Erythroblast (primary cell): ENCODE measurements at regions not wholly inside any gene's neighbourhood (a gene's known extent, or its start where the extent isn't known, plus 50 kb on each side); places are given as distances from the start of the nearest gene placed in this dataset.

Source experiments
- DNase-seq, 2 experiments: peaks; one replicate each; lab custom pipeline; 2025; lab: John Stamatoyannopoulos, UW
- GATA1 ChIP-seq: IDR thresholded peaks from 2 replicates; pipeline ENCODE4 v1.6.1; 2011; ENCODE audit warnings: low read depth, mild to moderate bottlenecking, control low read depth, low read length, moderate library complexity
- POLR2A ChIP-seq: IDR thresholded peaks from 2 replicates; pipeline ENCODE4 v1.6.1; 2011; ENCODE audit warnings: mild to moderate bottlenecking, low read length

DNA sequence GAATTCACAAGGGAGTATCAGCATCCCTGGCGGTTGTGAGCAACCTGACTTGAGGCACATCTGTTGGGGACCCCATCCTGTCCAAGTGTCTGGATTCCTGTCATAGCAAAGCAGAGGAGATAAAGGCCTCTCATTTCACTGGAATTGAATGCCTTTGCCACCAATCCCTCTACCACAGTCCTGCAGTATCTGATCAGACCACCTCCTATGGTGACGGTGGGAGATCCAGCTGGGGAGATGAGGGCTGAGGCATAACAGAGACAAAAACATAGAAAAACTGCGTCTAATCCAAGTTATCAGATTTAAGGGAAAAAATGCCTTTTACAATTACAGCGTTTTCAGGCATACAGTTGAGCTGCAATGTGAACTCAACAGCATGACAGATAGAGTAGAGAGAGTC, 160.7 kb upstream of the TRPC7 start:
- no peak for TF ChIP-seq POLR2A
- no peak for TF ChIP-seq GATA1

DNA sequence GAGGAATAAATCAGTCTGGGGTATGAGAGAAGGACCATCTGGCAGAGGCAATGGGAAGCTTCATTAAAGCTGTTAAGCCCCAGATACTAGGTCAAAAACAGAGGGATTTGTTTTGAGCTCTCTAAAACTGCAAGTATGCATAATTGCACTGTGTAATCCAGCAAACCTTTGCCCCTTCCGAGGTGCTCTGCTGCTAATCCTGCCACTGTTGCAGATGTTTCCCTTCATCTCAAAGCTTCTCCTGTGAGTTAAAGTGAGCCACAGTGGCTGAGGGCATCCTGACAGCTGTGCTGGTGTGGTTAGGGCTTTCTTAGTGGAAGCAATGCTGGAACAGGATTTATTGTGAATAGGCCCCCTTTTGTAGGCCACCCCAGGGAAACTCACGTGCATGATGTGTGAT, 160.3 kb upstream of the TRPC7 start:
- no peak for TF ChIP-seq POLR2A
- no peak for TF ChIP-seq GATA1
- no peak for DNase-seq

More for the DNA sequence above, 160.7 kb upstream of the TRPC7 start:
- no peak for DNase-seq

DNA sequence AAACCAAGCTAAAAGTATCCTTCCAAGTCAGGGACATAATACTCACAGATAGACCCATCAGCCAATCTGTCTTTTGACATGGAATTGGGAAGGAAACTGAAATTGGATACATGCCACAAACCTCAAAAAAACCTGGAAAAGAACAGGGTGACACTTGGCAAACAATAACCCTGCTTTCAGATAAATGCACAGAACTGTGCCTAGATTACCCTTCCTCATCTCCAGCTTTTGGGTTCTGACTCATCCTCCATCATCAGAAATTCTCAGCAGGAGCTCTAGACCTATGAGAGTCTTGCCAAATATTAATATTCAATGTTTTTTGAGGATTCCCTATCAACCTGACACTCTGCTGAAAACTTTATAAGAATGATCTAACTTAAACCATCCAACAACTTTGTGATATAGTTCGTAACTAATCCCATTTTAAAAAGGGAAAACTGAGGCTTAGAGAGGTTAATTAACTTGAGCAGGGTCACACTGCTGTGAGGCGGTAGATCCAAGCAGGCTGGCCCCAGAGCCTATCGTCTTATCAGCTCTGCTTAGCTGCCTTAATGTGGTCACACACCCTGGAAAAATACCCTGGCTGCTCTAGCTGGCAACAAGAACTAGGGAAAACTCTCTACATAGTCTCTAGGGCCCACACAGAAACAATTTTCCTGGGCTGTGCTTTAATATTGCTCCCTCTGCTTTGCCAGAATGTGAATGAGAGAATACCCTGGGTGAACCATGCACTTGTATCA, 157.0 kb upstream of the TRPC7 start:
- DNase-seq: no peak
- TF ChIP-seq GATA1: no peak
- TF ChIP-seq POLR2A: no peak

DNA sequence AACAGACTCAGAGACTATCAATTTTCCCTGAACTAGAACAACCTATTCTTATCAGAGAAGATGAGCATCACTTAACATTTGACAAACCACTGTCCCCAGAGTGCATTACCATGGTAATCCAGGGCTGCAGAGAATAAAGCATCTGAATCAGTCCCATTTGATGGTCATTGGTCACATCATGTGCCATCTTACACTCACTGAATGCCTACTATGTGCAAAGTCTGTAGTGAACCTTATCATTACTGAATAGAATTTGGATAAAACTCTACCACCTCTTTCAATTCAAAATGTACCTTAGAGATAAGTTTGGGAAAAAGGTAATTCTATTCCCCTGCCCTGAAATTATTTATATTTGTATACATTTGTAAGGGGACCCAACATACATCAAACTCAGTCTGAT, 156.4 kb upstream of the TRPC7 start:
- DNase-seq: no peak
- no peak for TF ChIP-seq POLR2A
- no peak for TF ChIP-seq GATA1

DNA sequence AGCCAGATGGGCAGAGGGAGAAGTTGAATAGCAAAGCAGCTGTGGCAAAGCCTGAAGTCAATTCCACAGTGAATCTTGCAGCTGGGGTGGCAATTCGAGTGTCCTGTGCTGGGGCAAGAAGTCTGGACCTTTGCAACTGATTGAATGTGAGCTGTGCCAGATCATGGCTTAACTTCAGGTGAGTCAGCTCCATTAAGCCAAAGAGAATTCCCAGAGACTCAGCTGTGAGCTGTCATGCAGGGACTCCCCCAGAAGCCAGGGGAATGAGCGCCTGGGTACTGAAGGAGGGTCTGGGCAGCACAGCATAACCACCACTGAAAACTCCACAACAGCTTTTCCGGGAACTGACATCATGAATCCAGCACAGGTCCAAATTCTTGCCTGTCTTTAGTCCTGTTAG, 153.5 kb upstream of the TRPC7 start:
- TF ChIP-seq GATA1 (no peak), POLR2A (no peak)
- DNase-seq: no peak

DNA sequence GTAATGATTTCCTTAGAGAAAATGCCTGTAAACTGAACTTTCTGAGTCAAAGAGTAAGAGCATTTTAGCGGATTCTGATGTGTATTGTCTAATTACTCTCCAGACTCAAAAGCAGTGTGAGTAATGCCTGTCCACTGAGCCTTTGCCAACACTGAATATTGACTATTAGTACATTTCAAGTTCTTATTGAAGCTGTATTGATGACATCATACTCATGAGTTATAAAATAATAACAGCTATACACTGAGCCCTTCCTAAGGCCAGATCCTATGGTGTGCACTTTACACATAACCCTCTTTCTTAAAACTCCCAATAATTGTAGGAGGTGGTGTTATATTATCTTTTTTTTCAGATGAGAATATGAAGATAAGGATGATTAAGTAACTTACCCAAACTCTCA, 152.8 kb upstream of the TRPC7 start:
- DNase-seq: no peak

DNA sequence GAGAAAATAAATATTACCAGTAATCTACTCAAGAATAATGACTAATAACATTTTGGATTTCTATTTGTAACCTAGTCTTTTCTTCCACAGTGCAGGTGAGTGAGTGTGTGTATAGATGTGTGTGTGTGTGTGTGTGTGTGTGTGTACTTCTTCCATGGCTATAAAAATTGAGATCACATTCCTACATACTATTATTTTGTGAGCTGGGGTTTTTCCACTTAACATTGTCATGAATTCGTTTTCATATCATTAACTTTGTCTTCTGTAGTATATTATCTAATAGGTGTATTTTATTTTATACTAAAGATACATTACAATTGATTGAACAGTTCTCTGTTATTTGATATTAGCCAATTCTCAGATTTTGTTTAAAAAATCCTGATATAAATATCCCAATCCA, 152.4 kb upstream of the TRPC7 start:
- TF ChIP-seq GATA1 (no peak), POLR2A (no peak)
- no peak for DNase-seq

More for the DNA sequence above, 152.8 kb upstream of the TRPC7 start:
- TF ChIP-seq POLR2A: no peak

DNA sequence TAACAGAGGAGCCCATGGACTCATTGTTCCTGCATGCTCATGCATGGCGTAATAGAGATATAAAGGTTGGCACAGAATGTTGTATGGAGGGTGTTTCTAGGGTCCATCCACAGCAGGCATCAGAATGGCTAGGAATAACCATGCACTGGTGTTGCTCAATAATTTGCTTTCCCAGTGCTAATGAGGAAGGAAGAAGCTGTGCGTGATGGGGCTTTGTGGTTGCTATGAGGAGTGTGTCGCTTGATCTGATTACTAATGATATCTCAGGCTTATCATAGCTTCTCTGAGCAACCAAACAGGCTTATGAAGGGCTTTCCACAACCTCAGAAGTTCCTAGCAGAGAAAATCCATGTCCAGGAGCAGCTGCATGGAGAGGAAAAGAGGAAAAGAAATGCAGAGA, 151.3 kb upstream of the TRPC7 start:
- TF ChIP-seq POLR2A (no peak), GATA1 (no peak)

DNA sequence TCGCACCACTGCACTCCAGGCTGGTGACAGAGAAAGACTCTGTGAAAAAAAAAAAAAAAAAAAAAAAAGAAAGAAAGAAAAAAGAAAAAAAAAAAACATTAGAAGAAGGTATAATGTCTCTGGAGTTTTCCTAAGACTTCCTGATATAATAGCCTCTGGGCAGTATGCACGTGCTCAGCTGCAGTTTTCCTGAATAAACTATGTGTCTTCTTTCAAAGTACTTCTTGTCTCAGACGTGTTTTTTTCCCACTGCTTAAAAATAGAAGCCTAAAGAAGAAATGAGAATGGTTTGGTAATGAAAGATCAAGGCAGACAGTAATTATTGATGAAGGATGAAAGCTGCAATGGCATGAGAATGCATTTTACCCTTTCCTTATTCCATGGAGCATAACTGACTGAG, 148.1 kb upstream of the TRPC7 start:
- DNase-seq: no peak
- TF ChIP-seq POLR2A (no peak), GATA1 (no peak)

More for the DNA sequence above, 151.3 kb upstream of the TRPC7 start:
- DNase-seq: no peak

DNA sequence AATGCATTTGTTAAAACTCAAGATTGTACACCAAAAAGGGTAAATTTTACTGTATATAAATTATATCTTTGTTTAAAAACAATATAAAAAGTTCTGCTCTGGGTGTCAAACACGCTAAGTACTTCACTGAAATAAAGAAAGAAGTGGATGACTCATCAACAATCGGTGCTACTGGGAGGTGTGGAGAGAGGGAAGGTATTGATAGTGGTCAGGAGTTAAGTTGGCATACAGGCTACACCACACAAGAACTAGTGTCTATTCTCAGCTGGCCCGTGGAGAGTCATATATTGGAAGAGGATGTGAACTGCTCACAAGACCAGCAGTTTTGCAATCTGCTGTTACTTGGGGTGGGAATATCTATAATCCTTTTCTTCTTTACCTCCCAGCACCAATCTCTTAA, 145.7 kb upstream of the TRPC7 start:
- TF ChIP-seq GATA1 (no peak), POLR2A (no peak)
- DNase-seq: no peak

DNA sequence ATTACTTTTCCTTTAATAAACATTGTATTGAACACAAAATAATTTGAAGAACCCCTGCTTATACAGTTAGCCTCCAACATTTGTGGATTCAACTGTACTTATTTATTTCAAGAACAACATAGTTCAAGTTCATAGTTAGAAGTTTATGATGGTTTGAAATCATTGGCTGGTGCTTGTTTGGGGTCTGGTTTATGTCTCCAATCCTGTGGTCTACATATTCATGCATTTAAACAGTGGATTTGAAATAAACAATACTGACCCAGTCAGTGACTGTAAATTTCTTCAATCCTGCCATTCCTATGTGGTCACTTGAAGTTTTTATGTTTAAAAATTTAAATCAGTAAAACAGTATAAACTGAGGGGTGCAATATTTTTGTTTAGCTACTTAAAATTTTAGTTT, 145.1 kb upstream of the TRPC7 start:
- TF ChIP-seq GATA1 (no peak), POLR2A (no peak)
- DNase-seq: no peak

DNA sequence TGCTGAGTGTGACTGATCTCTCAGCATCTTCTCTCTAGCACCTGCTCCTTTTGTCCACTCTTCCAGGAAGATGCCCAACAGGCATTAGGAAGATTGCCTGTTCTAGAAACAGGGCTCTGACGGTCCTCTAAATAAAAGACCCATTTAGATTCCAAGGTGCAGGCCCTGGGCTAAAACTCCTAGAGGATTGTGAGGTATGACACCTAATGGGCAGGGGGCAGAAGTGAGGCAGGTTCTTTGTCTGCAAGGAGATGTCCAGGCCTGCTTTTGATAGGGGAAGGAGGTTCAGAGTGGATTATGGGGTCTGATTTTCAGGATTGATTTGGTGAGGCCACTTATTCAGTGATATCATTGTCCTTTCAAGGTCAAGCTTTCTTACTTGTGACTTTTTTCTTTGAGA, 140.8 kb upstream of the TRPC7 start:
- TF ChIP-seq GATA1: no peak
- TF ChIP-seq POLR2A: no peak
- no peak for DNase-seq

DNA sequence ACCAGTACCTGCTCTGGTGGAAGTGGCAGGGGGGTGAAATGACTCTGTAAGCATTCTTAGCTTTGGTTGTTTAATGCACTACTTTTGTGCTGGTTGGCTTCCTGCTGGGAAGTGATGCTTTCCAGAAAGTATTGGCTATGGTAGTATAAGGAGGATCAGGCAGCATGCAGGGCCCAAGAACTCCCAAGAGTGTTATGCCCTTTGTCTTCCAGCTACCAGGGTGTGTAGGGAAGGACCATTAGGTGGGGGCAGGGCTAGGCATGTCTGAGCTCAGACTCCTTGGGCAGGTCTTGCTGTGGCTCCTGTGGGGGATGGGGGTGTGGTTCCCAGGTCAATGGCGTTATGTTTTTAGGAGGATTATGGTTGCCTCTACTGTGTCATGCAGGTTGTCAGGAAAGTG, 135.8 kb upstream of the TRPC7 start:
- DNase-seq: no peak
- TF ChIP-seq GATA1 (no peak), POLR2A (no peak)

DNA sequence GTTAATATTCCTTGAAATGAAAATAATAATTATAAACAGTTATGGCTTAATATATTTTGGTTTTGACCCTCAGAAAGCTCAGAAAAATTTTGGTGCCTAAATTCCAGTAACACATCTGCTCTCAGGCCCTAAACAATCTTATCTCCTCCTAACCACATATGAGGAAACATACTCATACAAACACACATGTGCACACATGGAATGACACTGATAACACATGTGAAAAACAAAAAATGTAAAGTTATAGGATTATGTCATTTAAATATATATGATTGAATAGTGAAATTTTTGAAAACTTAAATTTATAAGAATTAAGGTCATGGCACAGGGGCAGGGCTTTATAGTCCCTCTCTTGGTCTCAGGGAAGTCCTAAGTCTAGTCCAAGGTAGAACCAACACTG, 127.2 kb upstream of the TRPC7 start:
- no peak for DNase-seq
- TF ChIP-seq POLR2A: no peak
- no peak for TF ChIP-seq GATA1

DNA sequence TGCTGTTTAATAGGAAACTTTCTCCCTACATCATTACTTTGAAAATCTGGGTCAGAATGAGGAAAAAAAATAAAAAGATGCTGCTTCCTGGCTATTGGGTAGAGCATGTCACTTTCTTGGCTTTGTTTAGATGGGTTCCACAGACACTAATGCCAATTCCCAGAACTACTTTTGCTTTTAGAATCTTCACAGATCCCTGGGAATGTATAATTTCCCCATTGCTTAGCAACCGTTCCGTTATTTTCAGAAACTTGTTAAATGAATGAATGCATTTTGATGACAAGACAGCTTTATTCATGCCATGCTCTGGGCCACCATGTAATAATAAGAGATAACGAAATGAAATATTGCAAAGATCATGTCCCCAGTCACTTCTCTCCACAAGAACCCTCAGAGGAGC, 126.5 kb upstream of the TRPC7 start:
- no peak for DNase-seq
- no peak for TF ChIP-seq POLR2A
- no peak for TF ChIP-seq GATA1

DNA sequence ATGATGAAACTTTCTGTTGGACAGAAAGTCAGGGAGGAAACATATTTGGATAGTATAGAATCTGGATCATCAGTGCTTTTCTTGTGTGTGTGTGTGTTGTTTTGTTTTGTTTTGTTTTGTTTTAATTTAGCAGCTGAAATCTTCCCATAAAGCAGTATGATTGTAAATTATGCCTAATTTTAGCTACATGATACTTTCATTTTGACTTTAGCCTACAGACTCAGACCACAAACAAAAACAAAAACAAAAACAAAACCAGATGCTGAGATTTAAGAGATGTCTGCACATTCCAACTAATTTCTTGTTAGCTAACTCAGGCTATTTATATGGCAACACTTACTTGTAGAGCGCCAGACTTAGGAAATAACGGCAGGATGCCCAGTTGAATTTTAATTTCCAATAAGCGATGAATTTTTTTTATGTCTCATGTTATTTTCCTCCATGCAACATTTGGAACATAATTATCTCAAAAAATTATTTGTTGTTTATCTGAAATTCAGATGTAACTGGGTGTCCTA, 119.5 kb upstream of the TRPC7 start:
- no peak for TF ChIP-seq GATA1
- no peak for DNase-seq
